BE2C (cell line): ENCODE measurements at regions not wholly inside any gene's neighbourhood (a gene's known extent, or its start where the extent isn't known, plus 50 kb on each side); places are given as distances from the start of the nearest gene placed in this dataset.

Experiments used
- DNase-seq: peaks from one replicate; pipeline ENCODE4 v3.0.0-alpha.2; 2020
- H3K27me3 ChIP-seq: fragments of 250-450 bp; sonication (Bioruptor Pico); 2 replicates; pipeline ENCODE4 v1.5.1; 2020; ENCODE audit warnings: mild to moderate bottlenecking
- H3K36me3 ChIP-seq: fragments of 250-450 bp; sonication (Bioruptor Pico); 2 replicates; pipeline ENCODE4 v1.5.1; 2020; ENCODE audit warnings: mild to moderate bottlenecking
- H3K4me1 ChIP-seq: fragments of 250-450 bp; sonication (Bioruptor Pico); 2 replicates; pipeline ENCODE4 v1.5.1; 2020
- H3K4me3 ChIP-seq: 2 replicates; pipeline ENCODE4 v1.5.1; 2011; ENCODE audit warnings: low read depth, low read length
- H3K9me3 ChIP-seq: fragments of 250-450 bp; sonication (Bioruptor Pico); 2 replicates; pipeline ENCODE4 v1.5.1; 2020
- CTCF ChIP-seq: IDR thresholded peaks from 2 replicates; pipeline ENCODE4 v1.5.1; 2012; ENCODE audit warnings: mild to moderate bottlenecking, low read depth, low read length

GRCh38 chr1:81562934-81563333 is 237.8 kb upstream of the ADGRL2 start:
- no peak for TF ChIP-seq CTCF
- DNase-seq = no peak
- Histone ChIP-seq H3K4me1 (no peaks in the 10 kb centered on the region), H3K27me3 (no peaks in the 10 kb centered on the region), H3K9me3 (no peaks in the 10 kb centered on the region), H3K4me3 (no peak overlapping the region), H3K36me3 (no peaks in the 10 kb centered on the region)

DNA sequence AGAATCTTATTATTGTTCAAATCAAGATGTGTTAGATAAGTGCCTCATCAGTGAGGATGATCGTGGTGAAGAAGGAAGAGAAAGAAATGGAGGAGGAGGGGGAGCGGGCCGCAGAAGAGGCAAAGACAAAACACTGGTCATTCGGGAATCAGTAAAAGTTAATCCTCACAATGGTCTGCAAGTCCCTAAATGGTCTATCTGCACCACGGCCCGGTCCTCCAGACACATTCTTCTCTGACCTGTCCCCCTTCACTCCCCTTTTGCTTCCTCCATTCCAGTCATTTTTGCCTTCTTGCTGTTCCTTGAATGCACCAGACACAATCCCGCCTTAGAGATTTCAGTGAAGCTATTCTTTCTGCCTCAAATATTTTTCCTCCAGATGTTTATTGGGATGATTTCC is 240.1 kb upstream of the ADGRL2 start:
- no peaks in the 10 kb centered on the region for H3K36me3 ChIP-seq
- TF ChIP-seq CTCF = no peak
- H3K27me3 ChIP-seq = no peaks in the 10 kb centered on the region
- DNase-seq = no peak
- no peak overlapping the region for H3K4me3 ChIP-seq
- H3K4me1 ChIP-seq = no peaks in the 10 kb centered on the region
- H3K9me3 ChIP-seq = no peaks in the 10 kb centered on the region

DNA sequence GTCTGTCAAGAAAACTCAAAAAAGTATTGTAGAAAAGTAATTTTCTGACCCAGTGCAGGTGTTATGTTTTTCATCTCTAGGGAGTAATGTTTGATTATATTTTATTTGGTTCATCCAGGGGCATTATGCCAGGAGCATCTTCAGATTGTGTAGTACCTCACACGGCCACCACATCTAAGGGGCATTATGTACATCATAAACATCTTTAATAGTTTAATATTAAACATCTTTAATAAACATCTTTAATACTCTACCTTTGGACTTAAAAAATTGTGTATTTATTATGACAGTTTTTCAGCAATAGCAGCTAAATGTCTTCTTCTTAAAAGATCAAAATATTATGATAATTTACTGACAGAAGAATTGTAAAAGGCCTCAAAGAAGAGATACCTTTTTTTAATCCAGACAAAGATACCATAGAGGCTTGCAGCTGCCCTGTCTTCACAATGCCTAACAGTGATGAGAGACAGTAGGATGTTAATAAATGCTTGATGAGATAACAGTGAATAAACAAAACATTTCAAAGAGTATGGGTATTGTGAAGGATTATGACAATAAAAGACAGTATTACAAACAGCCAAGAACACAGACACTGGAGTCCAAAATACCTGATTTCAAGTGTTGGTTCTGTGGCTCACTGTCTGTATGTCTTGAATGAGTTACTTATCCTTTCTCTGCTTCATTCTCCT is 240.9 kb upstream of the ADGRL2 start:
- TF ChIP-seq CTCF = peak; percentile 32; the same call in 1 of the 2 replicates
- Histone ChIP-seq H3K9me3 (no peaks in the 10 kb centered on the region), H3K4me1 (no peaks in the 10 kb centered on the region), H3K27me3 (no peaks in the 10 kb centered on the region), H3K36me3 (no peaks in the 10 kb centered on the region), H3K4me3 (no peak overlapping the region)
- no peak for DNase-seq

DNA sequence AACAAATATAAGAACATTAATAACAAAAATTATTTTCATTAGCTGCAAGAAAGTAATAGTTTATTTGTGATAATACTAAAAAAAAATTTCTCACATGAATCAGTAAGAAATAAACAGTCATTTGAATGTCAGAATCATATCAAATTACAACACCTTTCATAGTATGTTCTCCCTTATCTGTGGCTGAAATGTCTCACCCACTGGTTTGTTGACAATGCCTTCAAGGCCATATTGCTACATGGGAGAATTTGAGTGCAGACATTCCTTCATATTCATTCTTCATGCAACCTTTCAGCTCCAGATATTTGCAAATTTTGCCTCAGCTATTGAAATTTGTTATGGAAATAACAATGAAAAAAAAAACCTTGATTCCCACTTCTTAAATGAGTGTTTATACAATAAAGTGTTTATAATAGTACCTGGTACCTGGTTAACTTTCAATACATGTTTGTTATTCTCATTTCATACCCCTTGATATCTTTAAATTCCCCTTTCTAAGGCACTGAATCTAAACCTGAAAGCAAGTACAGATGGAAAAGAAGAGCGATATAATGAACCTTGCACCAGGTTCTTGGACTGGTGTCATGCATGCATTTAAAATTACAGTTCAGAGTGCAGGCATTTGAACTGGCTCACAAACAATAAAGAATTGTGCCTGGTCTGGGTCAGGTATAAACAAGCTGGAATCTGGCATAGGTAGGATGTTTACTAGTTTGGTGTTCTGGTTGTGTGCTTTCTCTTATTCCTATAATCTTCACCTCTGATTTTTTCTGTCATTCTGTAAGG is 242.2 kb upstream of the ADGRL2 start:
- no peak overlapping the region for H3K4me3 ChIP-seq
- no peaks in the 10 kb centered on the region for H3K4me1 ChIP-seq
- no peaks in the 10 kb centered on the region for H3K27me3 ChIP-seq
- no peak for DNase-seq
- H3K36me3 ChIP-seq = no peaks in the 10 kb centered on the region
- H3K9me3 ChIP-seq = no peaks in the 10 kb centered on the region
- TF ChIP-seq CTCF = no peak

DNA sequence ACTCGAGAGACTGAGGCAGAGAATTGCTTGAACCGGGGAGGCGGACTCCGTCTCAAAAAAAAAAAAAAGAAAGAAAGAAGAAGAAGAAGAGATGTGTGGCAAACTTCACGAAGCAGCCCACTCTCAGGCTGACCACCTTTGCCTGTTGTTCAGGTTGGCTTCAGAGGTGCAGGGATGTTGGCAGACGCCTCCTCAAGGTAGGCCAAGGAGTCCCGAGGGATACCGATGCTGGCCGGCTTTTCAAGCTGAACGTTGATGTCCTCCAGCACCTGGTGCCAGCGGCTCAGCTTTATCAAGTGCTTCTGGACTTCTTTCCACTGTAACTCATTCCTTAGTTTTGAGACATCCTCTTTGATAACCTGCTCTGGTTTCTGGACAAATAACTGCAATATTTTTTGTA is 243.8 kb upstream of the ADGRL2 start:
- no peak for DNase-seq
- H3K4me3 ChIP-seq = no peak overlapping the region
- H3K9me3 ChIP-seq = no peaks in the 10 kb centered on the region
- H3K4me1 ChIP-seq = no peaks in the 10 kb centered on the region
- no peaks in the 10 kb centered on the region for H3K27me3 ChIP-seq
- TF ChIP-seq CTCF = no peak
- no peaks in the 10 kb centered on the region for H3K36me3 ChIP-seq

DNA sequence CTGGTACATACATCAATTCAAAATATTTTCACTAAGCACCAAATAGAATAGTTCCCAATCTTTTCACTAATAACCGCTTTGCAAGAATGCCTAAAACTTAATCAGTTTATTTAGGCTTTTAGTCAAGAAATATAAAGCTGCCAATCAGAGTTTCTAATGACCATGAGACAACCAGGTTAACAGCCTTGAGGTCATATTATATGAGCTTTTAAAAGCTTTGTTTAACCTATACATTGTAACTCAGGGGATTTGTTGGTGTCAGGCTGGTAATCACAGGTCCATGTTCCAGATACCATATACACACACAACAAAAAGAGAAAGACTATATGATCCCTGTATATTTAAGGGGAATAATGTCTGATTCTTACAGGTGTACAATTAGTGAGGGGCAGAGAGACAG is 246.2 kb upstream of the ADGRL2 start:
- H3K4me1 ChIP-seq = no peaks in the 10 kb centered on the region
- no peak for DNase-seq
- no peaks in the 10 kb centered on the region for H3K9me3 ChIP-seq
- H3K4me3 ChIP-seq = no peak overlapping the region
- H3K27me3 ChIP-seq = no peaks in the 10 kb centered on the region
- H3K36me3 ChIP-seq = no peaks in the 10 kb centered on the region
- TF ChIP-seq CTCF = no peak
